GM18507 (cell line): ENCODE measurements at regions not wholly inside any gene's neighbourhood (a gene's known extent, or its start where the extent isn't known, plus 50 kb on each side); places are given as distances from the start of the nearest gene placed in this dataset.

Experiments
- DNase-seq: peaks from one replicate; pipeline ENCODE4 v3.0.0; 2011; ENCODE audit warnings: low read depth; ENCODE audit not compliant: insufficient read length; ENCODE audit errors: extremely low spot score
- FAIRE-seq: peaks from 2 replicates; lab custom pipeline; 2011; peaks lifted over from hg19 to GRCh38; lab: Jason Lieb, UNC

DNA sequence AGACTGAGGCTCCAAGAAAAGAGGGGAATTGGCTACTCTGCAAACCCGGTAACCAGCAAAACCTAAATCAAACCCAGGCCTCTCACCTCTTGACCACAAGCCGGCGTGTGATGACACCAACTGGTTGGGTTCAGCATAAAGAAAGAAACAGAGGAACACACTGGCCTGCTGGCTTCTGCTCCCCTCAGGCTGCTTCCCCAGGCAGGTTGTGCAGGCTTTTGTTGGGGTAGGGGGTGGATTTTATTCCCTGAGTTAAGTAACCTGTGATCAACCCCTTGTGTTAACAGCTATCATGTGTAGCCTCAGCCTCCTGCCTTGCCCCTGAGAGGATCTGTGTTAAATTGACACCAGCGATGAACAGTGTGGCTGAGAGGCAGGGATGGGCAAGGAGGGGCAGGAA lies 111.6 kb upstream of the ZBTB40 start:
- DNase-seq, result no peak
- FAIRE-seq, result no peak

DNA sequence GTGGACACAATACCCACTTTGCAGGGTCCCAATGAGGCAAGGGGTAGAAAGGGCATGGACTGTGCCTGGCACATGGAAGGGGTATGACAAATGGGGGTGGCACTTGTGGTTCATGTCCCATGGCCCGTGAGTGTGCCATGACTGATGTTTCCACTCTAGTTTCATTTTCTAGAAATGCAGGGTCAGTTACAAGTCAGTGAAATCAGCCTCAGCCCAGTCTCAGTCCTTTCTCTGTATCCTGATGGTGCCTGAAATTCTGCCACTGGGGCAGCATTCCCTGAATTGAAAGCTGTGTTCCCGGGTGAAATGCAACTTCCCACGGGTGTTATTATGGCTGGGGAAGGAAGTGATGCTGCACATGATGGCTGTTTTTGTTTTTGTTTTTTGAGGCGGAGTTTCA lies 110.8 kb upstream of the ZBTB40 start:
- DNase-seq (no peak), FAIRE-seq (no peak)

DNA sequence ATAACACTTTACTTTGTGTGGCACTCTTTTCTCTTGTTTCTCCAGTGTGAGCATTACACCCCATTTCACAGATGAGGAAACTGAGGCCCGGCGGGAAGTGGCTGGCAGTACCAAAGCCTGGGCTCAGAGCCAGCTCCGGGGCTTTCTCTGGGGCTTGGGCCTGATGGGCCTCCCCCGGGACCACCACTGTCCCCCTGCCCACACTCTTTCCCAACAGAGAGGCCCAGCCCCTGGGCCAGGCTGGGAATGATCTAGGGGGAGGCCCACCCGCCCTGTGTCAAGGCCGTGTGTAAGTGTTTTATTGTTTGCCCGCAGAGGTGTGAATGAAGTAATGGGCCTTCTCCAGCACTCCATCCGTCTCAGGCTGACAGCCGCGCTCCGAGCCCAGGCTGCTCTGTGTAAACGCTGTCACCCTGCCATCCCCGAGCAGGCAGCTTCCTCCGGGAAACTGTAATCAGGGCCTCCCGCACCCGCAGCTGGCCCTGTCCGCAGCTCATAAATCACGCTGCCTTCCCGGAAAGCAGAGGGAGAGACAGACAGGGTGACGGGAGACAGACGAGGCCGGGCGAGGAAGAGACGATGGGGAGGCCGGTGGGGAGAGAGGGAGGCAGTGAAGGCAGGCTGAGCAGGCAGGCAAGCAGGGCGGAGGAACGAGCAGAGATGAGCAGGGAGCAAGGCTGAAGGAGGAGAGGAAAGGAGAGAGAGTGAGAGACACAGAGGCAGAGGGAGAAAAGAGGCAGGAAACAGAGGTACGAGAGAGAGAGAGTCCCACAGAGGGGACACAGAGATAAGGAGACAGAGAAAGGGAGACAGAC lies 109.7 kb upstream of the ZBTB40 start:
- FAIRE-seq (no peak), DNase-seq (no peak)

DNA sequence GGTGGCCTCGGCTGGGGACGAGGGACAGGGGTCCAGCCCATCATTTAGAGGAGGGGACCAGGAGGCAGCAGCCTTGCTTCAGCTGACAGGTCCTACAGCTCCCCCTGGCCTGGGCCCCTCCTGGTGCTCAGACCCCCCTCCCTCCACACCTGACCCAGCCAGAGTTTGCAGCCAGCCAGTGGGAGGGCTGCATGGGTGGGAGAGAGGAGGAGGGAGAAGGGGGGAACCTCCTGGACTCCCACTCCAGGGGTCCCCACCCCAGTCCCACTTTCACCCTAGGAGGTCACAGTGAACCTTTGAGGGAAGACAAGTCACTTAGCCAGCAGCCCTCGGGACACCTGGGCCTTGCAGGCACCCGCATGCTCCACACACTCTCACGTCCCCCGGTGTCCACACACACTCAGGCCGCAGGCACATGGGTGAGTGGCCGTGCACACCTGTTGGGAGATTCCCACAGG lies 108.9 kb upstream of the ZBTB40 start:
- DNase-seq, result no peak
- FAIRE-seq, result no peak

DNA sequence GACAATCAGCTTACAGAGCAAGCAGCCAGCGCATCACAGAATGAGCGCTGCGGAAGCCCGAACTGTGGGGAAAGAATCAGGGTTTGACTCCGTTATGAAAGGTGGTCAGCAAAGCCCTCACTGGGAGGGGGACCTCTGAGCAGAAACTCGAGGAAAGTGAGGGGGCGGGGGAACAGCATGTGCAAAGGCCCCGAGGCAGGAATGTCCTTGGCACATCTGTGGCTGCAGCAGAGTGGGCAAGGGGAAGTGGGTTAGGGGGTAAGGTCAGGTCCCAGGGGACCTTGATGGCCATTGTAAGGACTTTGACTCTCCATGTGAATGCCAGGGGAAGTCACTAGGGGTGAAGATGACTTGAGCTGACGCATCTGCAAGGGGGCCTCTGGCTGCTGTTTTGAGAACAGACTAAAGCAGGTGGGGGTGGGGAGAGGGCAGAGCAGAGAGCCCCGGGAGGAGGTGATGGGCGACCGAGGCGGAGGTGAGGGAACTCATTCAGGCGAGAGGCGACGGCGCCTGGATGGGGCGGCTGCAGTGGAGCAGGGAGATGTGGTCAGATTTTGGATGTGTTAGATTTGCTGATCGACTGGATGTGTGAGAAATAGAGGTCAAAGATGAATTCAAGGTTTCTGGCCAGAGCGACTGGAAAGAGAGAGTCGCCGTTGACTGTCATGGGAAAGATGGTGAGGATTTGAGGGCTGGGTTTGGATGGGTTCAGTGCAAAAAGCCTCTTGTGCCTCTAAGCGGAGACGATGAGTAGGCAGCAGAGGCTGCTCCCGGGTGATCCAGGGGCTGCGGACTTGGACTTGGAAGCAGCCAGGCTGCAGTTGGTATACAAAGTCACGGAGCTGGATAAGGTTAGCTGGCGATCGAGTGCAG lies 108.0 kb upstream of the ZBTB40 start:
- FAIRE-seq, result no peak
- no peak for DNase-seq

DNA sequence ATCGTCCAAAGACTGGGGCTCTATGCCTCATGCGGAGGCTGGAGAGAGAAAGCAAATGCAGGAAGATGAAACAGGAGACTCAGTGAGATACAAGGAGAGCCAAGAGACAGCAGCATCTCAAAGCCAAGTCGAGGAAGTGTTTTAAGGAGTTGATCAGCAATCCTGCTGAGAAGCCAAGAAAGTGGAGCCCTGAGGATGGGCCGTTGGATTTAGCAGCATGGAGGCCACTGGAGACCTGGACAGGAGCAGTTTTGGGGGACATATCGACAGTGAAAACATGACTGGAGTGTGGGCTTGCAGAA lies 107.4 kb upstream of the ZBTB40 start:
- no peak for FAIRE-seq

DNA sequence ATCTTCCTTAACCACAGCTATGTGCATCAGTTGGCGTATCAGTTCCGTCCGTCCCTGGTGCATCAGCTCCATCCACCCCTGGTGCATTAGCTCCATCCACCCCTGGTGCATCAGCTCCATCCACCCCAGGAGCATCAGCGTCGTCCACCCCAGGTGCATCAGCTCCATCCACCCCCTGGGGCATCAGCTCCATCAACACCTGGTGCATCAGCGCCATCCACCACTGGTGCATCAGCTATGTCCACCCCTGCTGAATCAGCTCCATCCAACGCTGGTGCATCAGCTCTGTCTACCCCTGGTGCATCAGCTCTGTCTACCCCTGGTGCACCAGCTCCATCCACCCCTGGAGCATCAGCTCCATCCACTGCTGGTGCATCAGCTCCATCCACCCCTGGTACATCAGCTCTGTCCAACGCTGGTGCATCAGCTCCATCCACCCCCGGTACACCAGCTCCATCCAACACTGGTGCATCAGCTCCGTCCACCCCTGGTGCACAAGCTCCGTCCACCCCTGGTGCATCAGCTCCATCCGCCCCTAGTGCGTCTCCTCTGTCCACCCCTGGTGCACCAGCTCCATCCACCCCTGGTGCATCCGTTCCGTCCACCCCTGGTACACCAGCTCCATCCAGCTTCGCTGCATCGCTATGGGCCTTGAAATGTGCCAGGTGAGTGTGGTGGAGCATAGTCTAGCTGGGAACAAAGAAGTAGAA lies 106.6 kb upstream of the ZBTB40 start:
- DNase-seq (no peak), FAIRE-seq (no peak)

More for the DNA sequence above, 107.4 kb upstream of the ZBTB40 start:
- no peak for DNase-seq

DNA sequence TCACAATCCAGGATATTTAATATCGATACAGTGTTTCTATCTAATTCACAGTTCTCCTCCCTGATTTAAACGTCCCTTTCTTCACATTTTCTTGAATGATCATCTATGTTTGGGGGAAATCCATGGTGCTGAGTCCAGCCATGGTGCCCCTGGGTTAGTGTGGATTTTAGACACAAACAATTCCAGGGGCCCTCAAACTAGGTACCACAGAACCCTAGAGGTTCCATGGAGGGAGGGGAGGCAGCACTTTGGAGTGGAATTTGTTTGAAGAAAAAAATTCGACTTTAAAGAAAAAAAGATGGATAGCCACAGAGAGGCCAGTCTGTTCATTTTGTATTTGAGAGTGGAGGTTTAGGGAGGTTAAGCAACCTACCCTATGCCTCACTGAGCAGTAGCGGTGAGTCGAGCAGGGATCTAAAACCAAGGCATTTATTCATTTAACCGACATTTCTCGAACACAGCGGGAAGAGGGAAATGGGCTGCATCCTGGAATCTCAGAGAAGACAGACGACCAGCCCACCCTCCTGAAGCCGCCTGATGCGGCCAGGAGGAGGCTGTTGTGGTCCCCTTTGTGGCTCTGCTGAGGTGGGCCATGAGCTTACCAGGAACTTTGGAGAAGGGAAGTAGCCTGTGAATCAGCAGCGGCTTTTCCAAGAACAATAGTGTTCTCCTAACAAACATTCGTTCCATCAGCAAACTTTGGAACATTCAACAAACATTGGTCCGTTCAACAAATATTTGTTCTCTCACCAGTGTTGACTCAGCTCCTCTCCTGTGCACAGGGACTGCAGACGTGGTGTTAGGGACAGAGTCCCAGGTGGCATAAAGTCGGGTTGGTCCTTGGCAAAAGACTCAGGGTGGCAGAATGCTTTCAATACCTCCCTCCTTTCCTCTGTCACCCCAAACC lies 103.5 kb upstream of the ZBTB40 start:
- no peak for FAIRE-seq
- DNase-seq, result no peak

DNA sequence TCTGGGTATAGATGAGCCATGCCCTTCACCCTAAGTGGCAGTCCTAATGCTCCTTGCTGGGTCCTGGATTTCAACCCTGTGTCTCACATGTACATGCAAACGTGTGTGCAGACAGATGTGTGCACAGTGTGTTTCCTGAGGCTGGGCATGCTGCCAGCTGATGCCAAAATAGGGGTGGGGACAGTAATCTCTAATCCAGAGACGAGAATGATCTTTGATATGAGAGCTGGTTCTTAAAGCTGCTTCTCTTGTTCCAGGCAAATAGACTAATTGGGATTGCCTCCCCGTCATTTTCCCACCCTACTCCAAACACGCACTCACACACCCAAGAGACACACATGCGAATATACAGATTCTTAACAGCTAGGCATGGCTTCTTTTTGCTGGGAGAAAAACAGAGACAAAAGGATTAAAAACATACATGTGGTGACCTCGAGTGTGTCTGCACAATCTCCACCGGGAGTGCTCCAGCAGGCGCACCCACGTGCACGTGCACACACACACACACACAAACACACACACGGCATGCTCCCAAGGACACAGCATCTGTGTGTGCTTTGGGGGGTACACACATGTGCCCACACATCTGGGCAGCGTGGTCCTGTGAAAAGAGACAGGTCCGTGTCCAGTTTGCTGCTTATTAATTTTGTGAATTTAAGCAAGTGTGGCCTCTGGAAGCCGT lies 102.1 kb upstream of the ZBTB40 start:
- DNase-seq (no peak), FAIRE-seq (no peak)

DNA sequence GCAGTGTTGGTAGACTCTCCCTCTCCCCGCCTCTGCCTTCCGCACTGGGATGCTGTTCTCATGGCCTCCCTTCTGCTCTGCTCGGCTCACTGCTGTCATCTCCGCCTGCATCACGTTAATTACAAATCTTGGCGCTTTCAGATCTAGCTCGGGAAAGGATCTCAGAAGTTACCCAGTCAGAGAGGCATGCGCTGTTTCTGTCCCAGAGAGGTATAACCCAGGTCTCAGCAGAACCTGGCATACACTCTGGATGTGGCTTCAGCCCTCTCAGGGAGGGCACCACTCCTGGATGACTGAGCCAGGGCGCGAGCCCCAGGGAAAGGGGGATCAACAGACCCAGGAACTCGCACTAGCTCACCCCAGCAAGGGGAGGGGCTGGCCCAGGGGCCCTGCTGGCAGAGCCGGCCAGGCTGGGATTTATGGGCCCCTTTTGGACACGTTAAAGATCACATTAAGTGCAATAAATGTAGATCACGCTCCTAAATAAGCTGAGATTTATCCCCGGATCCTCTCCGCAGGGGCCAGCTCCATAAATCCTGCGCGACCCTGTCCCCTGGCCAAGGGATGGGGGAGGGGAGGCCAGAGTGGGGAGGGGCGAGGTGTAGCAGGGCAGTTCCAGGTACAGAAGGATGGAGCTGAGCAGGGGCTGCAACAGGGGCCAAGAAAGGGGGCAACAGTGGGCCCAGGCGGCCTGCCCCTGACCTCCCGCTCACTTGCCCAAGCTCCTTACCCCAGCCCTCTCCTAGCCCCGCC lies 101.3 kb upstream of the ZBTB40 start:
- no peak for FAIRE-seq
- no peak for DNase-seq

DNA sequence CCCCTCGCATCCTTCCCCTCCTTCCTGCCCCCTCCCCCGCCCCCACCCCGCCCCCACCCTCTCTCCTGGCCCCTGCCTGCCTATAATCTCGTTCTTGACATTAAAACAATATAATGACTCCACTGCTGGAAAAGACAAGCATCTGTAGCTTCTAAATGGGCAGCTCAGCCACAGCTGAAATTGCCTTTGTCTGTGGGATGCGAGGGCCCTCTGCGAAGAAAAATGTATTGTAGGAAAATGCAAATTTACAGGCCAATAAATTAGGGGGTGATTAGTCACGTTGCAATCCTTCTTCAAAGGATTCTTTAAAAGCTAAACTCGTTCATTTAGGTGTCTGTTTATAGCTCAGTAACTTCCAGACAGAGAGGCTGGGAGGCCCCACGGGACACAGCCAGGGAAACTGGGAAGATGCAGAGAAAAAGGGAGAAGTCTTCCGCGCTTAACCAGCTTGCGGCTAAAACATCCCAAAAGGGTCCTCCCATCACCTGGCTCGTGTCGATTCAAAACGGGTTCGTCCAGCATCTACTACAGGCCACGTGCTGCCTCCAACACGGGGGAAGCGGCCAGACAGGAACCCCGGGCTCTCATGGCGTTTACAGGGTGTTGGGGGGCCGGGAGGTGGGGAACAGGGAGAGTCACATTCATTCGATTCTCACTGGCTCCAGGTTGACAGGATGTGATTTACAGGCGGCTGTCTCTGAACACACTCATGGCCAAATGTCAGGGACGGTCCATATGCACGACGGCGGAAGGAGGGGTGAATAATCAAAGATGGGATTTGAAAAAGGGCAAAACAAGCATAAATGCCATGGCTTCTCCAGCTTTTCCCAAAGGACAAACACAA lies 100.5 kb upstream of the ZBTB40 start:
- DNase-seq (no peak), FAIRE-seq (no peak)

DNA sequence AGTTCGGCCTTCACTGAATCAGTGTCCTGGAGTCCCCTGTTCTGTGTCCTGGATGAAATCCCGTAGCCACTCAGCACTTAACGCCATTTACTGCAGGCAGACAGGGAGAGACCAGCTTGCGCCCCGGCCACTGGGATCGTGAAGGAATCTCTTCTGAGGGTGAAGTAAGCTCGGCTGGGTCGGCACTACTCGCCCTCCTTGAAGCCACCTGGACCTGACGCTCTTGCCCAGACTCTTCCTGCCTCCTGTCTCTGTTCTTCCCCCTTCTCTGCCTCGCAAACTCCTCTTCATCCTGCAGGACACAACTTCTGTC lies 99.9 kb upstream of the ZBTB40 start:
- FAIRE-seq (no peak), DNase-seq (no peak)

DNA sequence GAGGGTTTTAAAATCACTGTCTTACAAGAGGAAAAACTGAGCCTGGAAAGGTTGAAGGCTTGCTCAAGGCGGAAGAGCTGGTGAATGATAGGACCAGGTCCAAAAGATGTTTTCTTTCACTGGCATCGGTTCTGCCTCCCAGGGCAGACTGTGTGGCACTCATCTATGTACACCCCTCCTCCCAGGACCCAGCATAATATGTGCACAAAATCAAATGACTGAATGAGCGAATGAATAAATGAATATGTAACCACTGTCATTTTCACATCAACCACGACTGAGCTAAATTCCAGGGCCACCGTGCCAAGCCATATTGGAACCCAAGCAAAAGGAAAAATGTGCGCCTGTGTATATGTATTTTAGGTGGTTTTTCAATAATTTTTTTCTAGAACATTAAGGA lies 99.3 kb upstream of the ZBTB40 start:
- FAIRE-seq, result no peak
- no peak for DNase-seq

DNA sequence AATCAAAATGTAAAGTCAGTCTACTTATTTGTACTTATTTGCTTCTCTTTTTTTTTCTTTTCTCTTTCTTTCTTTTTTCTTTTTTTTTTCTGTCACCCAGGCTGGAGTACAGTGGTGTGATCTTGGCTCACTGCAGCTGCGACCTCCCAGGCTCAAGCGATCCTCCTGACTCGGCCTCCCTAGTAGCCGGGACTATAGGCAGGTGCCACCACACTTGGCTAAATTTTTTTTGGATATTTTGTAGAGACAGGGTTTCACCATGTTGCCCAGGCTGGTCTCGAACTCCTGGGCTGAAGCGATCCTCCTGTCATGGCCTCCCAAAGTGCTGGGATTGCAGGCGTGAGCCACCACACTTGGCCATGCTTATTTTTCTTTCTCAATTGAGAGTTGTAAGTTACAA lies 98.8 kb upstream of the ZBTB40 start:
- DNase-seq, result no peak
- no peak for FAIRE-seq

DNA sequence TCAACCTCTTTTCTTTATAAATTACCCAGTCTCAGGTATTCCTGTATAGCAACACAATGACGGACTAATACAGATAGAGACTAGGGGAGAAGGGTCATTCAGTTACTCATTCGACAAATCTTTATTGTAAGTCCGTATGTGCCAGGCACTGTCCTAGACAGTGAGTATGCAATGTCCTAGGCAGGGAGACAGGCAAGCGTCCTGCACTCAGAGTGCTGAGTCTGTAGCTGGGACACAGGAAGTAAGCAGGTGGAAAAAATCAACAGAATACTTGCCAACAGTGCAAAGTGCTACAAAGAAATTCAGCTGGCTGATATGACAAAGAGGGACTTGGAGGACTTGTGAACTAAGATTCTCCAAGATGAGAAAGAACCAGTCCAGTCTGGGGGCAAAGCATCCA lies 92.2 kb upstream of the ZBTB40 start:
- no peak for FAIRE-seq

DNA sequence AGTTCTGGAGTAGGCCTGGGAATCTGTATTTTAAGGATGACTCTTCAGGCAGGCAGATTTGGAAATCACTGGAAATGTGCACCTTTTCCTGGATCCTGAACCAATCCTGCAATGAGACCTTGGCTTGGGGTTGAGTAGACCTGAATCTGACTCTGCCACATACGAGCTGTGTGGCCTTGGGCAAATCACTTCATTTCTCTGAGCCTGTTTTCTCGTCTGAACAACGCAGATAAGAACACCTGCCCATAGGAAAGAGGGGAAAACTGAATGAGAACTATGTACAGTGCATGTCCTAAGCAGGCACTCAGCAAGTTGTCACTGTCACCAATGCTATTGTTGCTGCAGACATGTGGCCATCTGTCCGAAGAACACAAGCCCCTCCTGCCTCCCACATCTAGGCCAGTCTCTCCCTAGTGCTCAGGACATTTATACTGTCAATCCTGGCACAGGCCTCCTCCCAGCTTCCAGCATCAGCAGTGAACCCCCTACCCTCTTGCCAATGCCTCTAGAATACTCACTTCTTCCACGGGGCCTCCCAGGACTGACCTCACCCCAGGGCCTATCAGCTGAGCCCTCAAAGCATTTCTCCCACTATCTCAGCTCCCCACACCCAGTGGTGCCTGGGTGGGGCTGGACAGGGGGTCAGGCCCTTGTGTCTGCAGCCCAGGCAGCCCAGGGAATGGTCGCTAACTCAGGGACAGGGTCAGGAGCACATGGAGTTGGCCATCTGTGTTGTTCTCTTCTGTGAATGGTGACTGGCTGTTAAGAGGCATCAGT lies 88.8 kb upstream of the ZBTB40 start:
- DNase-seq, result no peak
- FAIRE-seq, result no peak

More for the DNA sequence above, 92.2 kb upstream of the ZBTB40 start:
- DNase-seq, result no peak
